Stomach (tissue), 4 donors: ENCODE measurements at regions not wholly inside any gene's neighbourhood (a gene's known extent, or its start where the extent isn't known, plus 50 kb on each side); places are given as distances from the start of the nearest gene placed in this dataset.

Experiments used
- EP300 ChIP-seq: sonication (generic); formaldehyde crosslinking; IDR thresholded peaks from one replicate; pipeline ENCODE4 v1.6.1; 2017; ENCODE audit warnings: antibody characterized with exemption
- POLR2A ChIP-seq, 4 donors: fragments of 450-650 bp; IDR thresholded peaks; one replicate each; pipeline ENCODE4 v1.6.1; 2016; ENCODE audit warnings: antibody characterized with exemption in 4 of 4, control low read depth in 2 of 4, mild to moderate bottlenecking in 1 of 4, moderate library complexity in 1 of 4
- POLR2AphosphoS5 ChIP-seq, 3 donors: sonication (generic); formaldehyde crosslinking; IDR thresholded peaks; one replicate each; pipeline ENCODE4 v1.6.1; 2016; ENCODE audit warnings: antibody characterized with exemption in 3 of 3
- TF ChIP-seq, protein P1 (sequence below), 7 experiments: fragments of 450-650 bp in 4 of 7; fragments of 200-600 bp in 3 of 7; sonication (generic) in 3 of 7; IDR thresholded peaks; one replicate each; pipeline ENCODE4 v1.5.1; 2016 to 2019; ENCODE audit warnings: antibody characterized with exemption in 7 of 7, control low read depth in 2 of 7, mild to moderate bottlenecking in 1 of 7

DNA sequence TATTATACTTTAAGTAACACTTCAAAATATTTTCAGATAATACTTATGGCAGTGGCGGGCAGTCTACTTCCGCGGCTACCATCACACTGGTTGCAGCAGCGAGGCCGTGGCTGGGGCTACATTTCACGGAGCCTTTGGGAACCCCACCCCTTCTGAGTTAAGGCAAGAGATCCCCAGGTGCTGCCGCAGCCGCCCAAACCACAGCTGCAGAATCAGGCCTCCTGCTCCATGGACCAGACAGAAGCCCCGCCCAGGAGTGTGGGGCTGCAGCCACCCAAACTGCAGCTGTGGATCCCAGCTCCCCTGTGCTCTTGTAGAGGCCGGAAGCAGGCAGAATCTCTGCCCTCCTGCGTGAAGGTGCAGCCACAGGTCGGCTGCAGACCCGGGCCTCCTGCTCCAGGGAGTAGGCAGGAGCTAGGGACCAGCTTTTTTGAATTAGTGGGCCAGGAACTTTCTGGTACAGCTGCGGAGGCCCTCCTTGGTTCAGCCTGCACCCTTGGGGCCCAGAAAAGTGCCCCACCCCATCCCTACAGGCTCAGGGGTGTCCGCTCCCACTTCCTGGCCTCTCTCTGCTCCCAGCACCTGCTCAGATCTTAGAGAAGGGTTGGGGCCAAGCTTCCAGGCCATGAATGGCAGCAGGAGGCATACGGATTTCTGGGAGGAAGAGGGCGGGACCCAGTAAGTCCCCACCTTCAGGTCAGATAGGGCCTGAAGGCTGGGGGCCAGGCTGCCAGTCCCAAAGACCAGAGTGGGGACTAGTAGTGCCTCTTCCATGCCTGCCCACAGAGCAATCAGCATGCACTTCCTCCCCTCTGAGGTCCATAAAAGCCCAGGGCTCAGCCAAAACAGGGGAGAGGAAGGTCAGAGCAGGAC lies 1188.8 kb upstream of the CADM2 start:
- TF ChIP-seq POLR2AphosphoS5 (IDR thresholded peaks at IDR 0.05) (no peak), EP300 (no peak), POLR2A (IDR thresholded peaks at IDR 0.05) (no peak)
- TF ChIP-seq, protein P1, sequence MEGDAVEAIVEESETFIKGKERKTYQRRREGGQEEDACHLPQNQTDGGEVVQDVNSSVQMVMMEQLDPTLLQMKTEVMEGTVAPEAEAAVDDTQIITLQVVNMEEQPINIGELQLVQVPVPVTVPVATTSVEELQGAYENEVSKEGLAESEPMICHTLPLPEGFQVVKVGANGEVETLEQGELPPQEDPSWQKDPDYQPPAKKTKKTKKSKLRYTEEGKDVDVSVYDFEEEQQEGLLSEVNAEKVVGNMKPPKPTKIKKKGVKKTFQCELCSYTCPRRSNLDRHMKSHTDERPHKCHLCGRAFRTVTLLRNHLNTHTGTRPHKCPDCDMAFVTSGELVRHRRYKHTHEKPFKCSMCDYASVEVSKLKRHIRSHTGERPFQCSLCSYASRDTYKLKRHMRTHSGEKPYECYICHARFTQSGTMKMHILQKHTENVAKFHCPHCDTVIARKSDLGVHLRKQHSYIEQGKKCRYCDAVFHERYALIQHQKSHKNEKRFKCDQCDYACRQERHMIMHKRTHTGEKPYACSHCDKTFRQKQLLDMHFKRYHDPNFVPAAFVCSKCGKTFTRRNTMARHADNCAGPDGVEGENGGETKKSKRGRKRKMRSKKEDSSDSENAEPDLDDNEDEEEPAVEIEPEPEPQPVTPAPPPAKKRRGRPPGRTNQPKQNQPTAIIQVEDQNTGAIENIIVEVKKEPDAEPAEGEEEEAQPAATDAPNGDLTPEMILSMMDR (IDR thresholded peaks at IDR 0.05): no peak
